ENCODE measurements at regions not wholly inside any gene's neighbourhood (a gene's known extent, or its start where the extent isn't known, plus 50 kb on each side); places are given as distances from the start of the nearest gene placed in this dataset.

GRCh38 chr7:25456467-25457171 lies 228.3 kb upstream of the NPVF start:
- DNase-seq (ENCODE audit: low read depth, low spot score) (no peak), ATAC-seq (no peak)
- RAD21 ChIA-PET (ENCODE audit: low non-redundant PET in 1 of 2, low total read pairs in 2 of 2, uncharacterized antibody in 2 of 2, unreplicated experiment in 2 of 2) = no interaction called here
- no peaks in the 10 kb centered on the region for H3K36me3 ChIP-seq (ENCODE audit: control insufficient read depth in 1 of 2, insufficient read depth in 2 of 2, low read length in 2 of 2)
- H3K9me2 ChIP-seq (ENCODE audit: insufficient read depth) = no peaks in the 10 kb centered on the region
- intact Hi-C loops (cut with micrococcal nuclease) = no loop called here
- POLR2A ChIA-PET = no interaction called here
- no peak overlapping the region for H3K9ac ChIP-seq (ENCODE audit: low read length)
- CTCF ChIA-PET = no interaction called here
- H3K9me3 ChIP-seq (ENCODE audit: control insufficient read depth in 1 of 2, insufficient read depth in 1 of 2, low read depth in 1 of 2, low read length in 2 of 2) = no peaks in the 10 kb centered on the region
- BruUV-seq (replicated peaks) = no TSS peak
- peaks cover 55% of the 10 kb centered on the region for H3K27me3 ChIP-seq (ENCODE audit: insufficient read depth, low read length)
- no peak overlapping the region for H3K4me3 ChIP-seq (replicated peaks in 1 of 2; ENCODE audit: low read depth in 1 of 2, low read length in 2 of 2)
- no peak overlapping the region for H2AFZ ChIP-seq (ENCODE audit: low read depth, low read length, poor library complexity, severe bottlenecking)
- no peaks in the 10 kb centered on the region for H3K79me2 ChIP-seq (ENCODE audit: insufficient read depth, low read length)
- H3K27ac ChIP-seq (ENCODE audit: low read depth, low read length) = no peak overlapping the region
- no peak overlapping the region for H3K4me2 ChIP-seq (ENCODE audit: low read length)
- H3K4me1 ChIP-seq (ENCODE audit: control insufficient read depth in 1 of 2, insufficient read depth in 2 of 2, low read length in 2 of 2) = no peaks in the 10 kb centered on the region
- TF ChIP-seq TCF7L2 (IDR thresholded peaks at IDR 0.05; ENCODE audit: borderline replicate concordance, extremely low read depth, insufficient read depth, insufficient read length) = no peak
- TF ChIP-seq, protein P1, sequence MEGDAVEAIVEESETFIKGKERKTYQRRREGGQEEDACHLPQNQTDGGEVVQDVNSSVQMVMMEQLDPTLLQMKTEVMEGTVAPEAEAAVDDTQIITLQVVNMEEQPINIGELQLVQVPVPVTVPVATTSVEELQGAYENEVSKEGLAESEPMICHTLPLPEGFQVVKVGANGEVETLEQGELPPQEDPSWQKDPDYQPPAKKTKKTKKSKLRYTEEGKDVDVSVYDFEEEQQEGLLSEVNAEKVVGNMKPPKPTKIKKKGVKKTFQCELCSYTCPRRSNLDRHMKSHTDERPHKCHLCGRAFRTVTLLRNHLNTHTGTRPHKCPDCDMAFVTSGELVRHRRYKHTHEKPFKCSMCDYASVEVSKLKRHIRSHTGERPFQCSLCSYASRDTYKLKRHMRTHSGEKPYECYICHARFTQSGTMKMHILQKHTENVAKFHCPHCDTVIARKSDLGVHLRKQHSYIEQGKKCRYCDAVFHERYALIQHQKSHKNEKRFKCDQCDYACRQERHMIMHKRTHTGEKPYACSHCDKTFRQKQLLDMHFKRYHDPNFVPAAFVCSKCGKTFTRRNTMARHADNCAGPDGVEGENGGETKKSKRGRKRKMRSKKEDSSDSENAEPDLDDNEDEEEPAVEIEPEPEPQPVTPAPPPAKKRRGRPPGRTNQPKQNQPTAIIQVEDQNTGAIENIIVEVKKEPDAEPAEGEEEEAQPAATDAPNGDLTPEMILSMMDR (IDR thresholded peaks at IDR 0.05 in 2 of 3, conservative IDR thresholded peaks at IDR 0.05 in 1 of 3; ENCODE audit: borderline replicate concordance in 1 of 3, insufficient read depth in 1 of 3, low read depth in 2 of 3, low read length in 2 of 3) = no peak
- no peak for TF ChIP-seq SRF (IDR thresholded peaks at IDR 0.05; ENCODE audit: low read depth)
- no peak for TF ChIP-seq YY1 (IDR thresholded peaks at IDR 0.05; ENCODE audit: extremely low read depth, insufficient replicate concordance, low read depth, low read length)
- no peak for TF ChIP-seq CEBPB (IDR thresholded peaks at IDR 0.05; ENCODE audit: low read depth)
- no peak for TF ChIP-seq POLR2AphosphoS5 (IDR thresholded peaks at IDR 0.05; ENCODE audit: low read depth, low read length)
- H4K20me1 ChIP-seq (ENCODE audit: insufficient read depth) = no peaks in the 10 kb centered on the region

DNA sequence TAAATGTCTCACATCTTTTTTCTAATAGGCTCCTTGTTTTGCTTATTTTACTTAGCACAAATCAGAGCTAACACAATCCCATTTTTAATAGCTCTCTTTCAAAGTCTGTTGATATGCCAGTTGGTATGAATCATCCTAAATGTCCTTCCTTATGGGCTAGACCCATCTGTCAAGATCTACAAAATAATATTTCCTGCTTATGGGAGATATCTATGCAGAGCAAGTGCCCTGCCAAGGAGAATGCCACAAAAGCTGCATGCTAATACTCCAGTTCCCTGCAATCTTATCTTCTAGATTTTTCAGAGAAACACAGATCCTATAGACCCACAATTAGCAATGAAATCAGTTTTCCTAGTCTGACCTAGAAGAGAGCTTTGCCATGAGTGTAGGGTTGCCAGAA lies 230.8 kb upstream of the NPVF start:
- Histone ChIP-seq H3K9ac (ENCODE audit: low read length) (no peak overlapping the region), H3K27ac (ENCODE audit: low read depth, low read length) (no peak overlapping the region), H3K79me2 (ENCODE audit: insufficient read depth, low read length) (no peaks in the 10 kb centered on the region), H3K4me3 (replicated peaks in 1 of 2; ENCODE audit: low read depth in 1 of 2, low read length in 2 of 2) (no peak overlapping the region), H4K20me1 (ENCODE audit: insufficient read depth) (no peaks in the 10 kb centered on the region), H3K4me1 (ENCODE audit: control insufficient read depth in 1 of 2, insufficient read depth in 2 of 2, low read length in 2 of 2) (no peaks in the 10 kb centered on the region), H3K4me2 (ENCODE audit: low read length) (no peak overlapping the region), H3K9me2 (ENCODE audit: insufficient read depth) (no peaks in the 10 kb centered on the region), H2AFZ (ENCODE audit: low read depth, low read length, poor library complexity, severe bottlenecking) (no peak overlapping the region), H3K9me3 (ENCODE audit: control insufficient read depth in 1 of 2, insufficient read depth in 1 of 2, low read depth in 1 of 2, low read length in 2 of 2) (no peaks in the 10 kb centered on the region), H3K36me3 (ENCODE audit: control insufficient read depth in 1 of 2, insufficient read depth in 2 of 2, low read length in 2 of 2) (no peaks in the 10 kb centered on the region), H3K27me3 (ENCODE audit: insufficient read depth, low read length) (peaks cover 70% of the 10 kb centered on the region)
- ChIA-PET RAD21 (ENCODE audit: low non-redundant PET in 1 of 2, low total read pairs in 2 of 2, uncharacterized antibody in 2 of 2, unreplicated experiment in 2 of 2) (no interaction called here), CTCF (no interaction called here), POLR2A (no interaction called here)
- ATAC-seq = no peak
- no TSS peak for BruUV-seq (replicated peaks)
- intact Hi-C loops (cut with micrococcal nuclease) = no loop called here
- TF ChIP-seq EZH2phosphoT487 (IDR thresholded peaks at IDR 0.05; ENCODE audit: borderline replicate concordance) (no peak), YY1 (IDR thresholded peaks at IDR 0.05; ENCODE audit: extremely low read depth, insufficient replicate concordance, low read depth, low read length) (no peak), MAX (IDR thresholded peaks at IDR 0.05) (no peak), ZBTB33 (IDR thresholded peaks at IDR 0.05; ENCODE audit: extremely low read depth, insufficient replicate concordance, low read length) (no peak), SRF (IDR thresholded peaks at IDR 0.05; ENCODE audit: low read depth) (no peak), ZFX (IDR thresholded peaks at IDR 0.05) (no peak), FOSL1 (IDR thresholded peaks at IDR 0.05; ENCODE audit: low read depth) (no peak), EGR1 (IDR thresholded peaks at IDR 0.05; ENCODE audit: low read depth) (no peak), POLR2AphosphoS5 (IDR thresholded peaks at IDR 0.05; ENCODE audit: low read depth, low read length) (no peak), ZNF274 (IDR thresholded peaks at IDR 0.05; ENCODE audit: low read depth, low read length) (no peak), ELF1 (IDR thresholded peaks at IDR 0.05; ENCODE audit: borderline replicate concordance, low read depth) (no peak), JUND (IDR thresholded peaks at IDR 0.05) (no peak)
- DNase-seq (ENCODE audit: low read depth, low spot score) = no peak

Measured in HCT116 (cell line).